ENCODE measurements at regions not wholly inside any gene's neighbourhood (a gene's known extent, or its start where the extent isn't known, plus 50 kb on each side); places are given as distances from the start of the nearest gene placed in this dataset.

GRCh38 chr16:64830653-64831052 lies 291.2 kb downstream of the CDH11 start:
- H3K36me3 Mint-ChIP-seq (ENCODE audit: insufficient read depth in 1 of 3, low read depth in 3 of 3): peaks cover 0 to 21% (median 14%) of the 10 kb centered on the region in 3 experiments; a peak in 4 of 7 replicates
- WGBS (ENCODE audit: extremely low coverage, insufficient read length, low lambda C conversion rate): no CpG with 5 or more reads among the region's 2 CpGs
- H3K79me1 ChIP-seq (ENCODE audit: insufficient read depth, low read depth, low read length, poor library complexity, severe bottlenecking): no peaks in the 10 kb centered on the region
- no peaks in the 10 kb centered on the region for H3K79me2 ChIP-seq (ENCODE audit: insufficient read depth, low read length)
- no peak overlapping the region for H4K91ac ChIP-seq (ENCODE audit: insufficient read length, low read depth, low read length)
- no peak overlapping the region for H3T11ph ChIP-seq (ENCODE audit: low read length)
- no peak overlapping the region for H4K8ac ChIP-seq (replicated peaks; ENCODE audit: insufficient read length, low read depth, low read length)
- H3K27ac ChIP-seq (ENCODE audit: insufficient read length, low read depth, low read length): no peak overlapping the region
- H3K56ac ChIP-seq (ENCODE audit: insufficient read length, low read depth, low read length): no peak overlapping the region
- H3K4me1 Mint-ChIP-seq: no peaks in the 10 kb centered on the region; a peak in 1 of 4 replicates
- H4K20me1 ChIP-seq (ENCODE audit: control insufficient read depth, insufficient read depth, insufficient read length): no peaks in the 10 kb centered on the region
- no peak overlapping the region for H3K4ac ChIP-seq (ENCODE audit: low read depth, low read length)
- no peaks in the 10 kb centered on the region for H3K4me1 ChIP-seq (ENCODE audit: insufficient read depth, low read length)
- H3K23ac ChIP-seq (ENCODE audit: insufficient read length, low read depth, low read length): no peak overlapping the region
- H3K4me2 ChIP-seq (ENCODE audit: insufficient read depth, insufficient read length, low read length): no peak overlapping the region
- no peak overlapping the region for H3K9ac ChIP-seq (ENCODE audit: extremely low read depth, insufficient read length, low read length)
- H3K23me2 ChIP-seq (ENCODE audit: insufficient read length, low read depth, low read length, poor library complexity, severe bottlenecking): no peaks in the 10 kb centered on the region
- no peak for DNase-seq
- no peak overlapping the region for H2AK5ac ChIP-seq (ENCODE audit: insufficient read length, low read length)
- H2AFZ ChIP-seq (ENCODE audit: low read length): no peak overlapping the region
- no peak overlapping the region for H3K27ac Mint-ChIP-seq
- H3K4me3 Mint-ChIP-seq: no peak overlapping the region
- H2BK120ac ChIP-seq (ENCODE audit: low read depth, low read length, poor library complexity, severe bottlenecking): no peak overlapping the region
- H2BK15ac ChIP-seq (ENCODE audit: low read depth, low read length): no peak overlapping the region
- no peak overlapping the region for H4K5ac ChIP-seq (ENCODE audit: insufficient read length, low read depth, low read length)
- no peak overlapping the region for H2BK5ac ChIP-seq (ENCODE audit: insufficient read length, low read length)
- H3K27me3 Mint-ChIP-seq (ENCODE audit: low read depth): peaks cover 5% of the 10 kb centered on the region; the same call in 1 of the 2 replicates
- peaks cover 10% of the 10 kb centered on the region for H3K9me3 ChIP-seq (ENCODE audit: control insufficient read depth, low read depth, low read length)
- H3K27me3 ChIP-seq (ENCODE audit: insufficient read depth, low read length): no peaks in the 10 kb centered on the region; the same call in 1 of the 2 replicates
- no peak overlapping the region for H3K14ac ChIP-seq (ENCODE audit: insufficient read depth, low read length)
- no peak overlapping the region for H2BK20ac ChIP-seq (ENCODE audit: low read depth, low read length, poor library complexity, severe bottlenecking)
- TF ChIP-seq CTCF (conservative IDR thresholded peaks at IDR 0.05): no peak
- H3K9me3 Mint-ChIP-seq: peaks cover 28% of the 10 kb centered on the region in 2 experiments
- no peak overlapping the region for H3K18ac ChIP-seq (ENCODE audit: insufficient read length, low read depth, low read length)
- no peak overlapping the region for H2BK12ac ChIP-seq (ENCODE audit: insufficient read length, low read depth, low read length)

All from H9 (cell line).